NOMO-1 (cell line): ENCODE measurements at regions not wholly inside any gene's neighbourhood (a gene's known extent, or its start where the extent isn't known, plus 50 kb on each side); places are given as distances from the start of the nearest gene placed in this dataset.

Source experiments
- DNase-seq, 2 experiments: peaks; one replicate each; lab custom pipeline; 2025; ENCODE audit not compliant: unreplicated experiment in 2 of 2; lab: John Stamatoyannopoulos, UW

- DNase-seq, result no peak
Observed at GRCh38 chr15:89400116-89400781, 65.6 kb upstream of the POLG start.

GRCh38 chr15:89399238-89400115 lies 64.9 kb upstream of the POLG start:
- peak; percentile 63 to 71 for DNase-seq

- peak in 1 of 2 experiments; percentile 25 for DNase-seq
Observed at GRCh38 chr15:89398896-89399237, 64.2 kb upstream of the POLG start.

- DNase-seq, result no peak
Observed at GRCh38 chr15:89397653-89398023, 63.0 kb upstream of the POLG start.

GRCh38 chr15:89396723-89397652 lies 62.4 kb upstream of the POLG start:
- DNase-seq, result no peak

GRCh38 chr15:89395996-89396395 lies 61.4 kb upstream of the POLG start:
- peak; percentile 82 to 89 for DNase-seq

GRCh38 chr15:89395461-89395871 lies 60.8 kb upstream of the POLG start:
- DNase-seq, result peak; percentile 40 to 55

- no peak for DNase-seq
Observed at GRCh38 chr15:89395031-89395430, 60.4 kb upstream of the POLG start.

- DNase-seq, result no peak
Observed at GRCh38 chr15:89393056-89393455, 58.4 kb upstream of the POLG start.

GRCh38 chr15:89391685-89392257 lies 57.1 kb upstream of the POLG start:
- no peak for DNase-seq

GRCh38 chr15:89389841-89390603 lies 55.4 kb upstream of the POLG start:
- DNase-seq, result no peak

GRCh38 chr15:89387140-89387903 lies 52.7 kb upstream of the POLG start:
- no peak for DNase-seq

- DNase-seq, result peak; percentile 36 to 70
Observed at GRCh38 chr15:89385596-89386331, 51.1 kb upstream of the POLG start.
